CD14-positive monocyte (primary cell): ENCODE measurements at regions not wholly inside any gene's neighbourhood (a gene's known extent, or its start where the extent isn't known, plus 50 kb on each side); places are given as distances from the start of the nearest gene placed in this dataset.

Experiments used
- DNase-seq, 3 donors: peaks; one replicate each; pipeline ENCODE4 v3.0.0-alpha.2; 2011 to 2022
- H2AFZ ChIP-seq: 2 replicates; pipeline ENCODE4 v1.6.0; 2012; ENCODE audit warnings: mild to moderate bottlenecking, low read depth, low read length, inconsistent platforms; ENCODE audit not compliant: insufficient read depth, poor library complexity, severe bottlenecking
- H3K27ac ChIP-seq, 2 donors: 1 replicate in 1 of 2; 2 replicates in 1 of 2; pipeline ENCODE4 v1.5.1; 2012 to 2013; ENCODE audit warnings: low read length in 2 of 2, control low read depth in 1 of 2, inconsistent platforms in 1 of 2, low read depth in 1 of 2, mild to moderate bottlenecking in 1 of 2
- H3K27me3 ChIP-seq, 2 donors: one replicate each; pipeline versions ENCODE4 v1.6.0 to v1.6.1; 2011 to 2013; ENCODE audit warnings: low read length in 2 of 2; ENCODE audit not compliant: control insufficient read depth in 2 of 2, insufficient read depth in 2 of 2
- H3K36me3 ChIP-seq, 2 donors: replicated peaks in 1 of 2; 1 replicate in 1 of 2; 2 replicates in 1 of 2; pipeline versions ENCODE4 v1.5.1 to v1.6.1; 2012 to 2013; ENCODE audit warnings: low read length in 2 of 2, control low read depth in 1 of 2, inconsistent platforms in 1 of 2, mild to moderate bottlenecking in 1 of 2; ENCODE audit not compliant: insufficient read depth in 2 of 2, control insufficient read depth in 1 of 2
- H3K4me1 ChIP-seq, 2 donors: 1 replicate in 1 of 2; 2 replicates in 1 of 2; pipeline versions ENCODE4 v1.5.1 to v1.6.1; 2012 to 2013; ENCODE audit warnings: low read length in 2 of 2, control low read depth in 1 of 2, inconsistent platforms in 1 of 2, mild to moderate bottlenecking in 1 of 2, moderate library complexity in 1 of 2; ENCODE audit not compliant: insufficient read depth in 2 of 2, control insufficient read depth in 1 of 2
- H3K4me2 ChIP-seq: replicated peaks from 2 replicates; pipeline ENCODE3; 2012; ENCODE audit warnings: low read length, moderate library complexity, mild to moderate bottlenecking; ENCODE audit not compliant: poor library complexity, severe bottlenecking; ENCODE audit errors: extremely low read depth
- H3K4me3 ChIP-seq, 3 experiments: fragments of 200-600 bp in 1 of 3; sonication (generic) in 1 of 3; replicated peaks in 1 of 3; 1 replicate in 2 of 3; 2 replicates in 1 of 3; pipeline ENCODE4 v1.5.1; 2011 to 2013; ENCODE audit warnings: low read length in 3 of 3, mild to moderate bottlenecking in 3 of 3, control low read depth in 2 of 3, low read depth in 2 of 3, inconsistent platforms in 1 of 3, moderate library complexity in 1 of 3
- H3K79me2 ChIP-seq: 2 replicates; pipeline ENCODE4 v1.6.0; 2012; ENCODE audit warnings: mild to moderate bottlenecking, control low read depth, inconsistent platforms, low read length, moderate library complexity; ENCODE audit not compliant: insufficient read depth
- H3K9ac ChIP-seq: 2 replicates; pipeline ENCODE4 v1.6.0; 2017; ENCODE audit warnings: low read length, mild to moderate bottlenecking; ENCODE audit not compliant: insufficient read depth, poor library complexity, severe bottlenecking
- H3K9me3 ChIP-seq, 2 donors: replicated peaks in 1 of 2; 1 replicate in 1 of 2; 2 replicates in 1 of 2; pipeline versions ENCODE4 v1.5.1 to v1.6.1; 2012 to 2013; ENCODE audit warnings: low read length in 2 of 2, control low read depth in 1 of 2; ENCODE audit not compliant: control insufficient read depth in 1 of 2, insufficient read depth in 1 of 2
- H4K20me1 ChIP-seq: 2 replicates; pipeline ENCODE4 v1.6.0; 2012; ENCODE audit warnings: mild to moderate bottlenecking, low read length, control low read depth, moderate library complexity; ENCODE audit not compliant: insufficient read depth
- H3K27ac Mint-ChIP-seq, 7 donors: one replicate each; pipeline ENCODE4 v1.8.0; 2020; ENCODE audit warnings: mild to moderate bottlenecking in 7 of 7, mixed read lengths in 7 of 7, moderate library complexity in 6 of 7, inconsistent platforms in 2 of 7
- H3K27me3 Mint-ChIP-seq, 3 donors: one replicate each; pipeline ENCODE4 v1.8.0; 2021 to 2022; ENCODE audit warnings: low read depth in 3 of 3, mild to moderate bottlenecking in 3 of 3, mixed read lengths in 3 of 3, moderate library complexity in 3 of 3, inconsistent platforms in 1 of 3
- H3K36me3 Mint-ChIP-seq, 2 donors: one replicate each; pipeline ENCODE4 v1.8.0; 2020; ENCODE audit warnings: mixed read lengths in 2 of 2, inconsistent platforms in 1 of 2, mild to moderate bottlenecking in 1 of 2
- H3K4me1 Mint-ChIP-seq: one replicate; pipeline ENCODE4 v1.8.0; 2020; ENCODE audit warnings: mild to moderate bottlenecking, mixed read lengths
- H3K4me3 Mint-ChIP-seq, 2 donors: one replicate each; pipeline ENCODE4 v1.8.0; 2020; ENCODE audit warnings: mild to moderate bottlenecking in 2 of 2, mixed read lengths in 2 of 2, moderate library complexity in 1 of 2
- H3K9me3 Mint-ChIP-seq, 7 donors: one replicate each; pipeline ENCODE4 v1.8.0; 2020 to 2022; ENCODE audit warnings: mixed read lengths in 7 of 7, mild to moderate bottlenecking in 6 of 7, moderate library complexity in 6 of 7, inconsistent platforms in 2 of 7
- CTCF ChIP-seq: fragments of 200-600 bp; IDR thresholded peaks from one replicate; pipeline ENCODE4 v1.8.0; 2022; ENCODE audit warnings: antibody characterized with exemption, mild to moderate bottlenecking
- WGBS: methylation state at CpG from one replicate; pipeline ENCODE4 v1.1.5; 2013; ENCODE audit warnings: missing lambda C conversion rate; ENCODE audit not compliant: insufficient coverage; 5-methylcytosine and 5-hydroxymethylcytosine counted together
- intact Hi-C, 2 donors: fragments of 100-400 bp; cut with micrococcal nuclease; formaldehyde crosslinking; loops; one replicate each; pipeline versions ENCODE4 v1.15.0 to v1.15.1; 2023

GRCh38 chr1:29900712-29901111, 664.4 kb downstream of the PTPRU start:
- 100% methylated on average over 1 of the region's 3 CpGs for WGBS
- no peak for DNase-seq
- intact Hi-C loops: no loop called here
- H2AFZ ChIP-seq: no peak overlapping the region
- Mint-ChIP-seq H3K27me3 (peaks cover 10 to 19% (median 16%) of the 10 kb centered on the region in 3 donors), H3K4me3 (peak overlapping the region in 1 of 2 donors; percentile 28), H3K9me3 (peaks cover 0 to 2% (median 0%) of the 10 kb centered on the region in 7 donors), H3K27ac (peak overlapping the region in 1 of 7 donors; percentile 62), H3K4me1 (peaks cover 5% of the 10 kb centered on the region), H3K36me3 (no peaks in the 10 kb centered on the region)
- H3K36me3 ChIP-seq: no peaks in the 10 kb centered on the region
- no peak for TF ChIP-seq CTCF
- H4K20me1 ChIP-seq: no peaks in the 10 kb centered on the region
- no peaks in the 10 kb centered on the region for H3K9me3 ChIP-seq
- no peak overlapping the region for H3K4me3 ChIP-seq
- peaks cover 0 to 6% of the 10 kb centered on the region in 2 donors for H3K4me1 ChIP-seq
- no peak overlapping the region for H3K4me2 ChIP-seq
- H3K9ac ChIP-seq: no peak overlapping the region
- H3K27me3 ChIP-seq: peaks cover 0 to 3% of the 10 kb centered on the region in 2 donors
- no peak overlapping the region for H3K27ac ChIP-seq
- no peaks in the 10 kb centered on the region for H3K79me2 ChIP-seq

- WGBS: 87% methylated on average over 14 of the region's 20 CpGs
Observed at GRCh38 chr1:29900104-29900679, 663.9 kb downstream of the PTPRU start.

More at GRCh38 chr1:29900104-29900679, 663.9 kb downstream of the PTPRU start:
- DNase-seq: no peak
- H3K4me1 ChIP-seq: peaks cover 0 to 6% of the 10 kb centered on the region in 2 donors
- H2AFZ ChIP-seq: no peak overlapping the region
- intact Hi-C loops: no loop called here
- Mint-ChIP-seq H3K4me3 (peak overlapping the region in 1 of 2 donors; percentile 28), H3K27ac (peak overlapping the region in 1 of 7 donors; percentile 62), H3K36me3 (no peaks in the 10 kb centered on the region), H3K9me3 (peaks cover 0 to 2% (median 0%) of the 10 kb centered on the region in 7 donors), H3K27me3 (peaks cover 10 to 20% (median 14%) of the 10 kb centered on the region in 3 donors), H3K4me1 (peaks cover 5% of the 10 kb centered on the region)
- H3K79me2 ChIP-seq: no peaks in the 10 kb centered on the region
- no peak overlapping the region for H3K27ac ChIP-seq
- H3K27me3 ChIP-seq: peaks cover 0 to 3% of the 10 kb centered on the region in 2 donors
- H3K4me3 ChIP-seq: no peak overlapping the region
- no peaks in the 10 kb centered on the region for H3K36me3 ChIP-seq
- TF ChIP-seq CTCF: no peak
- H3K4me2 ChIP-seq: no peak overlapping the region
- no peaks in the 10 kb centered on the region for H4K20me1 ChIP-seq
- no peak overlapping the region for H3K9ac ChIP-seq
- no peaks in the 10 kb centered on the region for H3K9me3 ChIP-seq
